Activated CD4-positive, alpha-beta memory T cell treated with anti-CD3 and anti-CD28 coated beads for 36 hours (primary cell): ENCODE measurements at regions not wholly inside any gene's neighbourhood (a gene's known extent, or its start where the extent isn't known, plus 50 kb on each side); places are given as distances from the start of the nearest gene placed in this dataset.
"Not testable (repeated sequence)": the region's sequence is repeated elsewhere in the genome, so short reads cannot be mapped to it uniquely, and the experiment has no call there.

Experiments used
- CTCF ChIA-PET: fragments of 350-600 bp; sonication (Branson Sonifier 250); formaldehyde crosslinking; loops from one replicate; lab custom pipeline; 2021; ENCODE audit warnings: antibody characterized with exemption, inconsistent platforms; lab: Charles Lee
- POLR2A ChIA-PET: fragments of 350-600 bp; sonication (Branson Sonifier 250); formaldehyde crosslinking; loops from one replicate; lab custom pipeline; 2021; ENCODE audit warnings: antibody characterized with exemption; lab: Charles Lee
- DNase-seq: peaks from one replicate; pipeline ENCODE4 v3.0.0-alpha.2; 2020
- H3K27ac Mint-ChIP-seq: one replicate; pipeline ENCODE4 v1.8.0; 2021; ENCODE audit warnings: mixed read lengths
- H3K27me3 Mint-ChIP-seq: one replicate; pipeline ENCODE4 v1.8.0; 2021; ENCODE audit warnings: mixed read lengths
- H3K36me3 Mint-ChIP-seq: one replicate; pipeline ENCODE4 v1.8.0; 2021; ENCODE audit warnings: mixed read lengths
- H3K4me1 Mint-ChIP-seq: one replicate; pipeline ENCODE4 v1.8.0; 2021; ENCODE audit warnings: low read depth, mixed read lengths
- H3K4me3 Mint-ChIP-seq: one replicate; pipeline ENCODE4 v1.8.0; 2021; ENCODE audit warnings: mild to moderate bottlenecking, mixed read lengths
- H3K9me3 Mint-ChIP-seq: one replicate; pipeline ENCODE4 v1.8.0; 2021; ENCODE audit warnings: mixed read lengths
- intact Hi-C: fragments of 100-400 bp; cut with micrococcal nuclease; formaldehyde crosslinking; loops from one replicate; pipeline ENCODE4 v1.15.1; 2023

DNA sequence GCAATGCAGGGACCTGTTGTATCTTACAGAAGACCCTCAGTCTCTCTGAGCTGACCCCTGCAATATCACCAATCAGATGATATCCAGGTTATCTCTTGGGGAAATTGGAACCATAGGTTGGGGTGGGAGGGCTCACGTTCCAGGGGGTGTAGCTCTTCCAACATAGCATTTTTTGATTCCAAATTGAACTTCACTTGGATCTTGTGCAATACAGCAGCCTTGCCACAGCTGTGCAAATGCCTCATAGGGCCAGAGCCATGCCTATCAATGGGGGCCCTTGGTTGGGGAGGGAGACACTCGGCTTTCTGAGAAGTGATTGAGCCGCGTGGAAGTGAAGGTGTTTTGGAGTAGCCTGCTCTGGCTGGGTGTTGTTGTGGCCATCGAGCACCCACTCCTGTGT lies 117.2 kb upstream of the PITX1 start:
- ChIA-PET POLR2A (no interaction called here), CTCF (no interaction called here)
- intact Hi-C loops: no loop called here
- Mint-ChIP-seq H3K27me3 (peaks cover 1% of the 10 kb centered on the region), H3K4me1 (no peaks in the 10 kb centered on the region), H3K4me3 (no peak overlapping the region), H3K9me3 (no peaks in the 10 kb centered on the region), H3K27ac (no peak overlapping the region), H3K36me3 (no peaks in the 10 kb centered on the region)
- no peak for DNase-seq

DNA sequence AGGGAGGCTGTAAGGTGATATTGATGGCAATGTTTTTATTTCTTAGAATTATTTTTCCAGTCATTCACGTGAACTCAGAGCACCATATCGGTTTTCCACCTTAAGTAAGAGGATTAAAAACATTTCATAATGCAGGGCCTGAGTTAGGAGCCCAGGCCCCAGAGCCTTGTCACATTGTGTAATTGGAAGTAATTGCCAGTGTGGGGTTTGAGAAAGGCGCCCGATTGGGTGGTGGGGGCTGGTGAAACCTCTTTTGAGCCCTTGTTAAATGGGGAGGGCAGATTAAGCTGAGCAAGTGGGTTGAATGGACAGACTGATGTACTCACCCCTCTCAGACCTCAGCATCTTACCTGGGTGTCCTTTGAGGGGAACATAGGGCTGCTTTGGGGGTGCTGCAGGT lies 116.7 kb upstream of the PITX1 start:
- H3K36me3 Mint-ChIP-seq: no peaks in the 10 kb centered on the region
- ChIA-PET CTCF (no interaction called here), POLR2A (no interaction called here)
- no peak overlapping the region for H3K4me3 Mint-ChIP-seq
- H3K4me1 Mint-ChIP-seq: no peaks in the 10 kb centered on the region
- no peak overlapping the region for H3K27ac Mint-ChIP-seq
- DNase-seq: no peak
- H3K9me3 Mint-ChIP-seq: no peaks in the 10 kb centered on the region
- peaks cover 1% of the 10 kb centered on the region for H3K27me3 Mint-ChIP-seq
- intact Hi-C loops: no loop called here

GRCh38 chr5:135149956-135150723 lies 116.1 kb upstream of the PITX1 start:
- no peak overlapping the region for H3K27ac Mint-ChIP-seq
- no peaks in the 10 kb centered on the region for H3K4me1 Mint-ChIP-seq
- peaks cover 1% of the 10 kb centered on the region for H3K27me3 Mint-ChIP-seq
- DNase-seq: no peak
- H3K9me3 Mint-ChIP-seq: no peaks in the 10 kb centered on the region
- ChIA-PET CTCF (no interaction called here), POLR2A (no interaction called here)
- no peak overlapping the region for H3K4me3 Mint-ChIP-seq
- intact Hi-C loops: no loop called here
- no peaks in the 10 kb centered on the region for H3K36me3 Mint-ChIP-seq

DNA sequence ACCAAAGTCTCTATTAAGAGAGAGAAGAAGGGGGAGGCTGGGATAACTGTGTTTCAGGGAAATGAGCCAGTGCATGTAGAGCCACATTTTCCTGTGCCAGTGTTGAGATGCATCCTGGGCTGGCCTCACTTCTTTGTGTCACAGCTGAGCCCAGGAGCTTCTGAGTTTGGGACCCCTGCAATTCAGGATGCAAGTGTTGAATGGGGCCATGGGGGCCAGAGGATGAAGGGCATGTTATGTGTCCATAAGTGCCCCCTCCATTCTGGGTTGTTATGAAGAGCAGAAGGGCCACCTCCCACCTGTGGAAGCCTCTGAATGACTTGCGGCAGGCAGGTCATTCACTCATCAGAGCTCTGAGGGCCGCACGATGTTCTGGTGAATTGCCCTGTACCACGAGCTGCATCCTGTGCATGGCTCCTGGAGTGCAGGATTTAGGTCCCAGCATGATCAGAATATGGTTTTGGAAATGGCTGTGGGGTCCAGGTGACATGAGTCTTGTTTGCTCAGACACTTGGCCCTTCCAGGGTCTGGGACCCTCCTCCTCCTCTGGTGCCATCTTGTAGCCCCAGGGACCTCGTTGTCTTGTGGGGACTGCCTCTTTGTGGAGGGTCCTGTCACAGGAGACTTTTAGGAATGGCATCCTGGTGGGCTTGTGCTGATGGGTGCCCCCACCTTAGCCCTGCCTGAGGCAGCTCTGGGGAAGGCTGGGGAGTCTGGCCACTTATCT lies 115.4 kb upstream of the PITX1 start:
- H3K9me3 Mint-ChIP-seq: no peaks in the 10 kb centered on the region
- ChIA-PET CTCF (no interaction called here), POLR2A (no interaction called here)
- H3K36me3 Mint-ChIP-seq: no peaks in the 10 kb centered on the region
- H3K4me1 Mint-ChIP-seq: no peaks in the 10 kb centered on the region
- peaks cover 1% of the 10 kb centered on the region for H3K27me3 Mint-ChIP-seq
- intact Hi-C loops: no loop called here
- no peak for DNase-seq
- H3K27ac Mint-ChIP-seq: no peak overlapping the region
- H3K4me3 Mint-ChIP-seq: no peak overlapping the region

DNA sequence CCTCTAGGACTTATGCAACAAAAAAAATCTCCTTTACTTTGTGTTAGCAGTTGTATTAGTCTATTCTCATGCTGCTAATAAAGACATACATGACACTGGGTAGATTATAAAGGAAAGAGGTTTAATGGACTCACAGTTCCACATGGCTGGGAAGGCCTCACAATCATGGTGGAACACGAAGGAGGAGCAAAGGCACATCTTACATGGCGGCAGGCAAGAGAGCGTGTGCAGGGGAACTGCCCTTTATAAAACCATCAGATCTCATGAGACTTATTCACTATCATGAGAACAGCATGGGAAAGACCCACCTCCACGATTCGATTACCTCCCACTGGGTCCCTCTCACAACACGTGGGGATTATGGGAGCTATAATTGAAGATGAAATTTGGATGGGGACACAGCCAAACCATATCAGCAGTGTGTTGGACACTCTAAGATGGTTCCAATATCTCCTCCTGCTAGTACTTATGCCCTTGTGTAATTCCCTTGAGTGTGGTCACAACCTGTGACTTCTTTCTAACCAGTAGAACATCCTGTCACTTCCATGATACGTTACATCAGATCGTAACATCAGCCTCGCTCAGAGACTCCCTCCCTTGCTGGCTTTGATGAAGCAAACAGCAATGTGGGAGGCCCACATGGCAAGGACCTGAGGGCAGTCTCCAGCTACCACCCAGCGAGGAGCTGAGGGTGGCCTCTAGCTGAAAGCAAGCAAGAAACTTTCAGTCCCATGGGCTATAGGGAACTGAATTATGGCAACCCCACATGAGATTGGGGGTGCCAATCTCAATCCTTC lies 113.5 kb upstream of the PITX1 start:
- H3K9me3 Mint-ChIP-seq: no peaks in the 10 kb centered on the region
- DNase-seq: no peak
- ChIA-PET POLR2A (no interaction called here), CTCF (no interaction called here)
- intact Hi-C loops: no loop called here
- H3K4me3 Mint-ChIP-seq: no peak overlapping the region
- H3K36me3 Mint-ChIP-seq: no peaks in the 10 kb centered on the region
- H3K27ac Mint-ChIP-seq: no peak overlapping the region
- H3K27me3 Mint-ChIP-seq: peaks cover 4% of the 10 kb centered on the region
- H3K4me1 Mint-ChIP-seq: no peaks in the 10 kb centered on the region

- no peaks in the 10 kb centered on the region for H3K36me3 Mint-ChIP-seq
- H3K9me3 Mint-ChIP-seq: no peaks in the 10 kb centered on the region
- H3K27ac Mint-ChIP-seq: no peak overlapping the region
- peaks cover 2% of the 10 kb centered on the region for H3K27me3 Mint-ChIP-seq
- CTCF ChIA-PET: no interaction called here
- H3K4me3 Mint-ChIP-seq: no peak overlapping the region
- intact Hi-C loops: no loop called here
- POLR2A ChIA-PET: no interaction called here
- no peak for DNase-seq
- no peaks in the 10 kb centered on the region for H3K4me1 Mint-ChIP-seq
These were observed 112.0 kb upstream of the PITX1 start for GRCh38 chr5:135145985-135146384.

GRCh38 chr5:135143682-135144081 lies 109.7 kb upstream of the PITX1 start:
- POLR2A ChIA-PET, DNase-seq, H3K9me3 Mint-ChIP-seq, CTCF ChIA-PET, intact Hi-C loops, H3K27me3 Mint-ChIP-seq, H3K36me3 Mint-ChIP-seq, H3K27ac Mint-ChIP-seq, H3K4me3 Mint-ChIP-seq, H3K4me1 Mint-ChIP-seq: not testable (repeated sequence)

GRCh38 chr5:135141303-135142268 lies 107.6 kb upstream of the PITX1 start:
- CTCF ChIA-PET: no interaction called here
- POLR2A ChIA-PET: no interaction called here
- Mint-ChIP-seq H3K9me3 (no peaks in the 10 kb centered on the region), H3K36me3 (no peaks in the 10 kb centered on the region), H3K4me1 (no peaks in the 10 kb centered on the region), H3K27ac (no peak overlapping the region), H3K4me3 (no peak overlapping the region), H3K27me3 (peaks cover 2% of the 10 kb centered on the region)
- no peak for DNase-seq
- intact Hi-C loops: no loop called here

GRCh38 chr5:135140446-135141204 lies 106.6 kb upstream of the PITX1 start:
- intact Hi-C loops: no loop called here
- no peak for DNase-seq
- Mint-ChIP-seq H3K9me3 (no peaks in the 10 kb centered on the region), H3K36me3 (no peaks in the 10 kb centered on the region), H3K27me3 (peaks cover 2% of the 10 kb centered on the region), H3K4me1 (no peaks in the 10 kb centered on the region), H3K4me3 (no peak overlapping the region), H3K27ac (no peak overlapping the region)
- POLR2A ChIA-PET: no interaction called here
- CTCF ChIA-PET: no interaction called here

- CTCF ChIA-PET: no interaction called here
- H3K27ac Mint-ChIP-seq: no peak overlapping the region
- no peaks in the 10 kb centered on the region for H3K36me3 Mint-ChIP-seq
- no peaks in the 10 kb centered on the region for H3K4me1 Mint-ChIP-seq
- H3K27me3 Mint-ChIP-seq: peaks cover 2% of the 10 kb centered on the region
- H3K9me3 Mint-ChIP-seq: no peaks in the 10 kb centered on the region
- intact Hi-C loops: no loop called here
- H3K4me3 Mint-ChIP-seq: no peak overlapping the region
- no peak for DNase-seq
- POLR2A ChIA-PET: no interaction called here
These were observed 105.5 kb upstream of the PITX1 start for GRCh38 chr5:135139381-135140134.
